GM18519 (cell line): ENCODE measurements at regions not wholly inside any gene's neighbourhood (a gene's known extent, or its start where the extent isn't known, plus 50 kb on each side); places are given as distances from the start of the nearest gene placed in this dataset.
"Not testable (repeated sequence)": the region's sequence is repeated elsewhere in the genome, so short reads cannot be mapped to it uniquely, and the experiment has no call there.

ENCODE experiments used
- ATAC-seq: cut with Tn5 transposase; IDR thresholded peaks from one replicate; pipeline ENCODE4 v1.9.1; 2021; ENCODE audit warnings: mild to moderate bottlenecking, moderate library complexity; ENCODE audit not compliant: unreplicated experiment, low FRiP score

DNA sequence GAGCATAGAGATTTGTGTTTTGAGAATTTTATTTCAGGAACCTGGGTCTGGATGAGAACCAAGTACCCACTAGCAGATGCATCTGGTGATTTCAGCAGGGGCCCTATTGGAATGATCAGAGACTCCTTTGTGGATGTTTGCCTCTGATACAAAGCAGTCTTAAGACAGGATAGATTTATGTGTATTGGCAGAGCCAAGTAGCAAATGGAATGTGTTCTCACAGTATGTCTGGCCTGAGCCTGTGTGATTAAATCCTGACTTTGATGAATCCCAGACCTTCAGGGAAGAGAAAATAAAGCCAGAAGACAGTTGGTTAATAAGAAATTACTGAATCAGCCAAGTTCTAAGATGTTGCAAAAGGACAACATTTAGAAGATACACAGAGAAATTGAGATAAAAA lies 755.5 kb upstream of the SEMA6D start:
- no peak for ATAC-seq

DNA sequence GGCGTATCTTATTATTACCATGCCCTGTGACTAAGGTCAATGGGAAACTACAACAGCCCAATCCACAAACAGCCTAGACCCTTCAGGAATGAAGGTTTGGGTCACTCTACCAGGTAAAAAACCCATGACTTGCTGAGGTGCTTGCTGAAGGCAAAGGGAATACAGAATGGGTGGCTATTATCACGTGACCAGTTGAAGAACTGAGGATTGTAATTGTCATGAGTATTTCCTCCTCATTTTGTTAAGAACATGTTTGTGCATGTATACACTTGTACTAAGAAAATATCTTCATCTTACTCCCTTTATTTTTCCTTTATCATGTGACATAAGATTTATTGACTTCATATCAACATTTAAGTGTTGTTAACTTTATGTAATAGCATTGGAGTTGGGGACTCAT lies 729.2 kb upstream of the SEMA6D start:
- ATAC-seq: not testable (repeated sequence)

DNA sequence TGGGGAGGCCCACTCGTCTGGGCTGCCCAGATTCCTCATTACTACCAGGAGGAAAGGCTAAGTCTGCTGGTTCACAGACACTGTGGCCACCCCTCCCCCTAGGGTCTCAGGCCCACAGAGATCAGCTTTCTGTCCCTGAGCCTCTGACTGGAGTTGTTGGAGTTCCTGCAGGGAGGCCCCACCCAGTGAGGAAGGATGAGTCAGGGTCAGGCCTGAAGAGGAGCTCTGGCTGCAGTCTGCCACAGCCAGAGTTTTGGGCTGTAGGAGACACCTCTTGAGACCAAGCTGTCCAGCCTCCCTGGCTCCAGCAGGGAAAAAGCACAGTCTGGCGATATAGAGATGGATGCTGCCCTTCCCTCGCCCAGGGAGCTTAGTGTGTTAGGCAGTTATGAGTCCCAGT lies 720.9 kb upstream of the SEMA6D start:
- no peak for ATAC-seq

DNA sequence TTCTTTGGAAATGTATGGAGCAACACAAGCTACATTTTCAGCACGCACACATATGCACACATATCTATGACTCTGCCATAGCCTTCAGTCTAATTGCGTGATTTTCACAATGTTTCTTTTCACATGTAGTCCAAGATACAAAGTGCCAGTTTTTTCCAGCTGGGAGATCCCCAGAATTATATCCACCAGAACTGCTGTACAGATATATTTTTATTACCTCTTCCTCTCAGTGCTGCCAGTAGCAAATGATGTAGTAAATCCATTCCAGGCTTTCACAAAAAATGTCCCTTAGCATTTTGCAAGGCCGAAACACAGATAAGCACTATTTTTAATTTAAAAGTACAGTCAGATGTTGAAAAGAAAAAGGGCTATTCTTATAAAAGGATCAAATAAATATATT lies 719.8 kb upstream of the SEMA6D start:
- no peak for ATAC-seq

DNA sequence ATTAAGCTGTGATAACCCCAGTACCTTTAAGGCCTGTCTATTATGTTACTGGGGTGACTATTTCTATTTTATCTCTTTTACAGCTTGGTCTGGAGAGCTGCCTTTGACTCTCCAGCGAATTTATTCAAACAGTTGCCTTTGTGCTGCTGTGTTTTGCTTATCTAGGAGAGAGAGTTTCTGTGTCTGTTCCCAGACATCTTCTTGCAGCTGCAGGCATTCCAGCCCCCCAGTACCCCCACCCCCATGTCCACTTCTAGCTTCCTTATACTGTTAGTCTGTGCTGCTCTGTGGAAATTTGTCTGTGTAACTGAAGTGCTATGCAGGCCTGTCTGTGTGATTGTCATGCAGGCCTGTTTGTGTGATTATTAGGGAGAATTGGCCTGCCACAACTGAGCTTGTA lies 713.7 kb upstream of the SEMA6D start:
- ATAC-seq: no peak

DNA sequence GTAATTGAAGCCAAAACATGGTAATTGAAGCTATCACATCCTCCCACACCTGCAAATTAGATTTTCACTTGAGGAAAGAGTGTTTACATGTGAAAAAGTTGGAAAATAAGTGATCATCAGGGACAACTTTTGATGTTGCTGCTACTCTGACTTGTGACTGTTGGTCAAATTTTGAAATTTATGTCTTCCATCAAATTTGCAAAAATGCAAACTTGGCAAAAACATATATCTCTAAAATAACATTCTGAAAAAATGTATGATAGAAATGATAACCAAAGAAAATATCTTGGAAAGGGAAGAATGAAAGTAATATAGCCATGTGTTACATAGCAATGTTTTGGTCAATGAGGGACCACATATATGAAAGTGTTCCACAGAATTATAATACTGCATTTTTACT lies 703.9 kb upstream of the SEMA6D start:
- no peak for ATAC-seq

DNA sequence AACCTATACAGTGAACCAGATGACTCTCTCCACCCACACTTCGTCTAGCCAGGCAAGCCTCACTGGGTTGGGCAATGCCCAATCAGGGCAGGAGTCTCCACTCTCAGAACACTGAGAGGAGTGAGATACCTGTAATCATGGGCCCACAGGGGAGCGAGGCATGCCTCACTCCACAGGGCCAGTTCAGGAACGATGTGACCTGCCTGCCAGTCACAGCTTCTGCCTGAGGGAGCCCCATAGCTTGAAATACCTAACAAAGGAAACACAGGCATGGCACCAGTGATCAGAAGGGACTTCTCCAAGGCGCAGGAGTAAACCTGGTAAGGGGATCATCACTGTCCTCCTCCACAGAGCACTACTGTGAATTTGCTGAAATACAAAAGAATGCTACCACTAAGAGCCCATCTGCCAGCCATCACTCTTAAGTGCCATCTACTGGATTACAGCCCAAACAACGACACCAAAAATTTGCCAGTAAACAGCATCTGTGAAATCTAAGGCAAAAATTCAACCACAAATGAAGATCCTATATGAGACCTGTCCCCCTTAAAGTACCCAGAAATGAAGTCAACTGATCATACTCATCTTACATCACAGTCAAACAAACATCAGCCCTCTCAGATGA lies 689.9 kb upstream of the SEMA6D start:
- ATAC-seq: no peak

DNA sequence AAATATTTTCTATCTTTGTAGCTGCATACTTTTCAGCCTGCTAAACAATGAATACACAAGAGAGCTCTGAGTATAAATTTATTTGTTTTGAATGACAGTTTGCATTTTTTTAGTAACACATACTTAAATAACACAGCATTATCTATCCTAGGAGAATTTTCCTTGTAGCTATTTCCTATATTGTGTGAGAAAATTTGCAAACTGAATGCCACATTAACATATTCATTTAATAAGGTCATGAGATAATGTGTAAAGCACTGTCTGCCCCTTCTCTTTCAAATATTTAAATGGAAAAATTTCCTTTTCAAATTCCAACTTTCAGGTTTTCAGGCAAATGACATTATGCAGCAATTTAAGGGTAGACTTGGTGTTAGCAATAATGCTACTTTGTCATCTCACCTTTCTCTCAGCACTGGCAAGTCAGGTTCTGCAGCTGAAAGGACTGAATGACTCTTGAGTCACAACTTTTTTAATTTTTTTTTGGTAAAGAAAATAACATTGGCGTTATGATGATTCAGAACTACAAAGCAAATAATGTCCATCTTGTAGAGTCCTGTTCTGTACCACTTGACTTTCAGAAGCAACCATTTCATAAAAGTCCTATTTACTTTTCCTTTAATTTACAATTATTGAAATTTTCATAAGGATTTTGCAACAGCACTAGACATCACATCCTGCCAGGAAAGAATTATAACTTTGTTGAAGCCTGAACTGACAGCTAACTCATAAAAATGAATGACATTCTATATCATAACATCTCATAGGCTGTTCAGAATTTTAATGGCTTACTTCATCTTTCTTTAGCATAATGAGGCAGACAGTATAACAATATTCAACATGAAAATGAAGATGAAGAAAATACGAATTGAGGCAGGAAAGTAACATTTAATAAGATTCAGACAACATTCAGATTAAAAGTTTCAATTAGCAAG lies 681.6 kb upstream of the SEMA6D start:
- ATAC-seq: no peak

DNA sequence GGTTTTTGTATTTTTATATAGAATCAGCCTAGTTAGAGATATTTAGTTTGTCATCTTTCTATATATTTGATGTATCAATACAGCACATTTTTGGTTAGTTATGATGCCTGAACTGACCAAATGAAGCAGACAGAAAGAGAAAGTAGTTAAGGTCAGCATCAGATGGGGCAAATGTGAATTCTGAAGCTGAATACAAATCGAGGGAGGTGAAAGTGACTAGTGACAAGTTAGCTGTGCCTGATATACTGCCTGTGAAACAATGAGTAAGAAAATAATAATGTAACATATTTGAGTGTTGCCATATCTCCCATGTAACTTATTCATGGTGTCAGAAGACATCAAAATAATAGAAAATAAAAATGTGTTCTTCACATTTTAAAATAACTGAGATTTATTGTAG lies 680.3 kb upstream of the SEMA6D start:
- ATAC-seq: no peak

DNA sequence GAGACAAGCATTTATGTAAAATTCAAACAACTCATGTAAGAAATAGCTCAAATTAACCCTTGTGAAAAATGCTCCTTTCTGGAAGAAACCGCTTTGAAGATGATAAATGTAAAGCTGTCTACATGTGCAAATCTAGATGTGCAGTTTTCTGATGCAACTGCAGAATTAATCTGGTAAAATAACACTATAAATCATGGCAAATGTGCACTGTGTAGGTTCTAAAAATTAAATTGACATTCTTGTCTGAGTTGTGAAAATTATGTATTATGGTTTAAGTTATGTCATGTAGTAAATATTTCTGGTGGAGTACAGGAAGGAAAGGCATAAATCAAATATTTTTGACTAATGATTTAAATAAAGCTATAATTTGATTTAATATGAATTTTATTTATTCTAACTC lies 678.1 kb upstream of the SEMA6D start:
- no peak for ATAC-seq

DNA sequence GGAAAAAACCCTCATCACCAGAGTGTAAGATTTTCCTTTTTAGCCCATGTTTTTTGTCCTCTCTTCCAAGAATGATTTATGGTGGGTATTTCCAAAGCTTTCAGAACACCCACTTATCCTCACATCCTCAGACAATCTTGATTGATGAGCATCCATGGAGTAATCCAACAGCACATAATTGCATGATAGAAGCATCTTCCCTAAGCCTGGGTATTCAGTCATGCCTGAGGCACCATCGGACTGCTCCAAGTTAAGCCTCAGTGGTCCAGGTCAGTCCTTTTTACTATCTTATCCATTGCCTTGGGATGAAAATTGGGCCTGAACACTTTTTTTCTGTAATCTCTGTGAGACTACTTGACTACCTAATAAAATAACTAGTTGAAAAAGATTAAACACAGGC lies 676.0 kb upstream of the SEMA6D start:
- ATAC-seq: no peak

DNA sequence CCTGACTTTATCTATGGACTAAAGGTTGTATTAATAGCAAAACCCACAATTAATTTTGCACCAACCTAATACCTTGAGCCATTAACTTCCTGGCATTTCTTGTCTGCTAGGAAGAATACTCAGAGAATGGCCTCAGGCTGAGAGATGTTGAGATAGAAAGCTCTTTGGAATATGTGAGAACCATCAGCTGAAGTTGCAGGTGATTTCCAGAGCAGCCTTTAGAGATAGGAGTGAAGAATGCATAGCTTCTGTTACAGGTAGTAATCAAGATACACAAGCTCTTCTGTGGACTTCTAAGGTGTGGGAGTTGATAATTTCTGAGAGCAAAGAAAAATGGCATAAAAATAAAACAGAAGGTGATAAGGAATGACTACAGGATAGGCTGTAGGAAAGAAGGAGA lies 669.3 kb upstream of the SEMA6D start:
- not testable (repeated sequence) for ATAC-seq

DNA sequence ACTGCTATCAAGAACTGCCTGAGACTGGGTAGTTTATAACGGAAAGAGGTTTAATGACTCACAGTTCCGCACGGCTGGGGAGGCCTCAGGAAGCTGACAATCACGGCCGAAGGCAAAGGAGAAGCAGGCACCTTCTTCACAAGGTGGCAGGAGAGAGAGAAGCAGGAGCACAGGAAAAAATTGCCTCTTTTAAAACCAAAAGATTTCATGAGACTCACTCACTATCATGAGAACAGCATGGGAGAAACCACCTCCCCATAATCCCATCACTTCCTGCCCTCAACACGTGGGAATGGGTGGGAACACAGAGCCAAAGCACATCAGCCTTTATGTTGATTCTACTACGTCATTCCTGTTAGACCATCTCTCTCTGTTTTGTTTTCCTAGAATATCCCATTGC lies 650.9 kb upstream of the SEMA6D start:
- no peak for ATAC-seq

DNA sequence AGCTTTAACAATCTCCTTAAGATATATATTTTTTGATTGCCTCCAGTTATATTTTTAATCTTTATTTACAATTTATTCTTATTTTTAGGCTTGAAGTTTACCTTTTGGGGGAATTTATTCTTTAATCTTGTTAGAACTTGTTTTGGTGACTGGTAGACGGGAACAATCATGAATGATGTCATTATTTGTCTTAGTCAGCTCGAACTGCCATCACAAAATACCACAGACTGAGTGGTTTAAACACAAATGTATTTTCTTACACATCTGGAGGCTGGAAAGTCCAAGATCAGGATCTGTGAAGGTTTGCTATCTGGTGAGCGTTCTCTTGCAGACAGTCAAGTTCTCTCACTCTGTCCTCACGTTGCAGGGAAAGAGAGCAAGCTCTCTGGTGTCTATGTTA lies 639.5 kb upstream of the SEMA6D start:
- not testable (repeated sequence) for ATAC-seq

DNA sequence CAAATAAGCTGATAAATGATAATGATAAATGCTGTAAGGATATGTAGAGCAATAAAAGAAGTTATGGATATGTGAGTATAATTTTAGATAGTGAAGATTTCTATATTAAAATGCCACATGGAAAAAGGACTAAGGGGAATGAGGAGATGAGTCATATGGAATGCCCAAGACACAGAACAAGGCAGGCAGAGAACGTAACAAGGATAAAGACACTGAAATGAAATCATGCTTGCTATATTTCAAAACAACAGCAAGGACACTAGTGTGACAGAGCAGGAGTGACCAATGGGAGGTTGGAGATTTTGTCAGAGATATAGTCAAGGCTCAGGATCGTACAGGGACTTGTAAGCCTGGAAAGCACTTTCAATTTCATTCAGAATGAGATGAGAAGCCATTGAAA lies 621.5 kb upstream of the SEMA6D start:
- no peak for ATAC-seq

DNA sequence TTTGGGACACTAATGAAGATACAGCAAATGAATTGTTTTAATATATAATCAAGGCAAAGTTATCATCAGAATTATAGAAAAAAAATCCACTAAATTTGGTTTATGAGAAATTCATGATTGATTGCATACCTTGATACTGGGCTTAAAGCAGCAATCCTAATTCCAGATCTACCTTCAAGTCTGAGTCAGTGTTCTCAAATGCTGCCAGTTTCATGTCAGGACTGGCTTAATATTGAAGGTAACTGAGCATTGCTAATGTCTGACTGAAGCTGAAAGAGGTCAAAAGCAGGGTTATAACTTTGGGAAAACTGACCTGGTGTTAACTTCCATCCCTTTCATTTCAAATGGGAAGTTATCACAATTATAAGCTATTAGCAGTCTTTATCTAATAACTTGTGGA lies 618.8 kb upstream of the SEMA6D start:
- not testable (repeated sequence) for ATAC-seq

DNA sequence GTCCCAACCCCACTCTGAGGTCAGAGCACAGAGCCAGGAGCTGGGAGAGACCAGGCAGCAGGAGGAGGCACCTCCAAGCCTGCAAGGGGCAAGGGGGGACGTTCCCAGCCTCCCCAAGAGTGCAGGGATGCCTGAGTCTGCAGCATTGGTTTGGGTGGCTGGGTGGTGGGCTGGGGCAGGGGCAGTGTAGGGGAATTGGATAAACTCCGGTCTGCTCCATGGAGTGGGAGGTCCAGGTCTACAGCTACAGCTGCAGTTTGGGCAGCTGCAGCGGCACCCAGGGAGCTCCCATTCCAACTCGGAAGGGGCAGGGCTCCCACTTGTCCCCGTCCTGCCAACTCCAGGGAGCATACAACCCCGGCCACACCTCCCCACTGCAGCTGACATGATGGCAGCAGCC lies 617.5 kb upstream of the SEMA6D start:
- ATAC-seq: not testable (repeated sequence)

DNA sequence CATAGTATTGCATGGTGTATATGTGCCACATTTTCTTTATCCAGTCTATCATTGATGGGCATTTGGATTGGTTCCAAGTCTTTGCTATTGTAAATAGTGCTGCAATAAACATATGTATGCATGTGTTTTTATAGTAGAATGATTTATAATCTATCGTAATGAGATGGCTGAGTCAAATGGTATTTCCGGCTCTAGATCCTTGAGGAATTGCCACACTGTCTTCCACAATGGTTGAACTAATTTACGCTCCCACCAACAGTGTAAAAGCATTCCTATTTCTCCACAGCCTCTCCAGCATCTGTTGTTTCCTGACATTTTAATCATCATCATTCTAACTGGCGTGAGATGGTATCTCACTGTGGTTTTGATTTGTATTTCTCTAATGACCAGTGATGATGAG lies 608.5 kb upstream of the SEMA6D start:
- not testable (repeated sequence) for ATAC-seq

DNA sequence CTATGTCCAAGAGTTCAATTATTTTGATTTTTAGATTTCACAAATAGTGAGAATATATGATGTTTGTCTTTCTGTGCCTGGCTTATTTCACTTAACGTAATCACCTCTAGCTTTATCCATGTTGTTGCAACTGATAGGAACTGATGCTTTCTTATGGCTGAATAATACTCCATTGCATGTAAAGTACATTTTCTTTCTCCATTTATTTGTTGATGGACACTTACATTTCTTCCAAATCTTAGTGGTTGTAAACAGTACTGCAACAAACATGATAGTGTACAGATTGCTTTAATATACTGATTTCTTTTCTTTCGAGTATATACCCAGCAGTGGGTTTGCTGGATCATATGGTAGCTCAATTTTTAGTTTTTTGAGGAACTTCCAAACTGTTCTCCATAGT lies 600.6 kb upstream of the SEMA6D start:
- ATAC-seq: no peak

DNA sequence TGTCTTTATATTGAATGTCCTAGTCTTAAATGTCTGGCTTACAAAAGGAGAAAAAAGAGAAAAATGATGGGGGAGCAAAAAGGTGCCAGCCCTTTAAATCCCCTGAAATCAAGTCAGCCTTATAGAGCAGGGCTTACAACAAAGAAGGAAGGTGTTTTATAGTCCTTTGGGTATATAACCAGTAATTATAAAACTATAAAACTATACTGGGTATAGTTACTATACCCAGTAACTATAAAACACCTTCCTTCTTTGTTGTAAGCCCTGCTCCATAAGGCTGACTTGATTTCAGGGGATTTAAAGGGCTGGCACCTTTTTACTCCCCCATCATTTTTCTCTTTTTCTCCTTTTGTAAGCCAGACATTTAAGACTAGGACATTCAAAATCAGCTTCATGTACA lies 598.0 kb upstream of the SEMA6D start:
- ATAC-seq: no peak

DNA sequence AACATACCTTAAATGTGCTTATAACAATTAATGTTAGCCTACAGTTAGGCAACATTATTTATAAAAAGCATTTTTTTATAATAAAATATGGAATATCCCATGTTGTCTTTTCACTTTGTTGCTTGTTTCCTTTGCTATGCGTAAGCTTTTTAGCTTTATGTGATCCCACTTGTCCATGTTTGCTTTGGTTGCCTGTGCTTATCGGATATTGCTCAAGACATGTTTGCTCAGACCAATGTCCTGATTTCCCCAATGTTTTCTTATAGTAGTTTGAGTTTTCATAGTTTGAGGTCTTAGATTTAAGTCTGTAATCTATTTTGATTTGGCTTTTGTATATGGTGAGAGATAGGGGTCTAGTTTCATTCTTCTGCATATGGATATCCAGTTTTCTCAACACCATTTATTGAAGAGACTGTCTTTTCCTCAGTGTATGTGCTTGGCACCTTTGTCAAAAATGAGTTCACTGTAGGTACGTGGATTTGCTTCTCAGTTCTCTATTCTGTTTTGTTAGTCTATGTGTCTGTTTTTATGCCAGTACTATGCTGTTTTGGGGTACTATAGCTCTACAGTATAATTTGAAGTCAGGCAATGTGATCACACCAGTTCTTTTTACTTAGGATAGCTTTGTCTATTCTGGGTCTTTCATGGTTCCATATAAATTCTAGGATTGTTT lies 592.7 kb upstream of the SEMA6D start:
- ATAC-seq: no peak

DNA sequence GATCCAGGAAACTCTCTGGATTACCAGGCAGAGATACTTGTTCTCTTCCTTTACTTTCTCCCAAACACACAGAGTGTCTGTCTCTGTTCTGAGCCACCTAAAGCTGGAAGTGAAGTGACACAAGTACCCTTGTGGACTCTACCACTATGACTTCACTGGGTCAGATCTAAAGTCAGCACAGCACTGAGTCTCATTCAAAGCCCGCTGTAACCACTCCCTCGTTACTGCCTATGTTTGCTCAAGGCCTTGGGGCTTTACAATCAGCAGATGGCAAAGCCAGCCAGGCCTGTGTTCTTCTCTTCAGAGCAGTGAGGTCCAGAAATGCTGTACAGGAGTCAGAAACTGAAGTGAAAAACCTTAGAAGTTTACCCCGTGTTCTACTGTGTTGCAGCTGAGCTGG lies 588.3 kb upstream of the SEMA6D start:
- no peak for ATAC-seq
